ENCODE measurements at regions not wholly inside any gene's neighbourhood (a gene's known extent, or its start where the extent isn't known, plus 50 kb on each side); places are given as distances from the start of the nearest gene placed in this dataset.
"Not testable (repeated sequence)": the region's sequence is repeated elsewhere in the genome, so short reads cannot be mapped to it uniquely, and the experiment has no call there.

GRCh38 chr6:144434308-144434990, 149.3 kb downstream of the UTRN start:
- DNase-seq, result no peak
- Mint-ChIP-seq H3K9me3 (ENCODE audit: unreplicated experiment) (peaks cover 4% of the 10 kb centered on the region), H3K27me3 (ENCODE audit: unreplicated experiment) (peaks cover 4% of the 10 kb centered on the region), H3K4me1 (ENCODE audit: low read depth, unreplicated experiment) (peaks cover 4% of the 10 kb centered on the region), H3K36me3 (ENCODE audit: unreplicated experiment) (no peaks in the 10 kb centered on the region), H3K4me3 (ENCODE audit: unreplicated experiment) (no peak overlapping the region), H3K27ac (ENCODE audit: unreplicated experiment) (no peak overlapping the region)
- TF ChIP-seq CTCF (IDR thresholded peaks at IDR 0.05; ENCODE audit: partially characterized antibody, unreplicated experiment), result no peak

GRCh38 chr6:144435602-144436426, 150.7 kb downstream of the UTRN start:
- Mint-ChIP-seq H3K27me3 (ENCODE audit: unreplicated experiment) (peaks cover 4% of the 10 kb centered on the region), H3K4me1 (ENCODE audit: low read depth, unreplicated experiment) (peaks cover 4% of the 10 kb centered on the region), H3K9me3 (ENCODE audit: unreplicated experiment) (peaks cover 4% of the 10 kb centered on the region), H3K36me3 (ENCODE audit: unreplicated experiment) (peaks cover 10% of the 10 kb centered on the region), H3K27ac (ENCODE audit: unreplicated experiment) (no peak overlapping the region), H3K4me3 (ENCODE audit: unreplicated experiment) (no peak overlapping the region)
- DNase-seq, result no peak
- no peak for TF ChIP-seq CTCF (IDR thresholded peaks at IDR 0.05; ENCODE audit: partially characterized antibody, unreplicated experiment)

- no peak for DNase-seq
- Mint-ChIP-seq H3K4me3 (ENCODE audit: unreplicated experiment) (no peak overlapping the region), H3K27me3 (ENCODE audit: unreplicated experiment) (peaks cover 4% of the 10 kb centered on the region), H3K36me3 (ENCODE audit: unreplicated experiment) (peaks cover 17% of the 10 kb centered on the region), H3K27ac (ENCODE audit: unreplicated experiment) (no peak overlapping the region), H3K9me3 (ENCODE audit: unreplicated experiment) (peaks cover 7% of the 10 kb centered on the region), H3K4me1 (ENCODE audit: low read depth, unreplicated experiment) (peaks cover 3% of the 10 kb centered on the region)
- TF ChIP-seq CTCF (IDR thresholded peaks at IDR 0.05; ENCODE audit: partially characterized antibody, unreplicated experiment), result no peak
Observed at GRCh38 chr6:144437105-144437504, 152.0 kb downstream of the UTRN start.

- Mint-ChIP-seq H3K27me3 (ENCODE audit: unreplicated experiment) (peaks cover 3% of the 10 kb centered on the region), H3K27ac (ENCODE audit: unreplicated experiment) (no peak overlapping the region), H3K4me1 (ENCODE audit: low read depth, unreplicated experiment) (no peaks in the 10 kb centered on the region), H3K9me3 (ENCODE audit: unreplicated experiment) (peaks cover 8% of the 10 kb centered on the region), H3K36me3 (ENCODE audit: unreplicated experiment) (peaks cover 21% of the 10 kb centered on the region), H3K4me3 (ENCODE audit: unreplicated experiment) (no peak overlapping the region)
- DNase-seq, result no peak
- no peak for TF ChIP-seq CTCF (IDR thresholded peaks at IDR 0.05; ENCODE audit: partially characterized antibody, unreplicated experiment)
Observed at GRCh38 chr6:144438103-144438502, 153.0 kb downstream of the UTRN start.

GRCh38 chr6:144439016-144439415, 153.9 kb downstream of the UTRN start:
- Mint-ChIP-seq H3K36me3 (ENCODE audit: unreplicated experiment) (peaks cover 21% of the 10 kb centered on the region), H3K4me3 (ENCODE audit: unreplicated experiment) (no peak overlapping the region)

GRCh38 chr6:144441801-144442200, 156.7 kb downstream of the UTRN start:
- peaks cover 21% of the 10 kb centered on the region for H3K36me3 Mint-ChIP-seq (ENCODE audit: unreplicated experiment)
- not testable (repeated sequence) for H3K9me3 Mint-ChIP-seq (ENCODE audit: unreplicated experiment); H3K27ac Mint-ChIP-seq (ENCODE audit: unreplicated experiment); DNase-seq; H3K4me1 Mint-ChIP-seq (ENCODE audit: low read depth, unreplicated experiment); H3K4me3 Mint-ChIP-seq (ENCODE audit: unreplicated experiment); H3K27me3 Mint-ChIP-seq (ENCODE audit: unreplicated experiment)

More at GRCh38 chr6:144439016-144439415, 153.9 kb downstream of the UTRN start:
- Mint-ChIP-seq H3K9me3 (ENCODE audit: unreplicated experiment) (peaks cover 8% of the 10 kb centered on the region), H3K4me1 (ENCODE audit: low read depth, unreplicated experiment) (no peaks in the 10 kb centered on the region), H3K27ac (ENCODE audit: unreplicated experiment) (no peak overlapping the region), H3K27me3 (ENCODE audit: unreplicated experiment) (peaks cover 3% of the 10 kb centered on the region)
- DNase-seq, result no peak
- TF ChIP-seq CTCF (IDR thresholded peaks at IDR 0.05; ENCODE audit: partially characterized antibody, unreplicated experiment), result no peak
